ENCODE measurements at regions not wholly inside any gene's neighbourhood (a gene's known extent, or its start where the extent isn't known, plus 50 kb on each side); places are given as distances from the start of the nearest gene placed in this dataset.
"Not testable (repeated sequence)": the region's sequence is repeated elsewhere in the genome, so short reads cannot be mapped to it uniquely, and the experiment has no call there.

DNA sequence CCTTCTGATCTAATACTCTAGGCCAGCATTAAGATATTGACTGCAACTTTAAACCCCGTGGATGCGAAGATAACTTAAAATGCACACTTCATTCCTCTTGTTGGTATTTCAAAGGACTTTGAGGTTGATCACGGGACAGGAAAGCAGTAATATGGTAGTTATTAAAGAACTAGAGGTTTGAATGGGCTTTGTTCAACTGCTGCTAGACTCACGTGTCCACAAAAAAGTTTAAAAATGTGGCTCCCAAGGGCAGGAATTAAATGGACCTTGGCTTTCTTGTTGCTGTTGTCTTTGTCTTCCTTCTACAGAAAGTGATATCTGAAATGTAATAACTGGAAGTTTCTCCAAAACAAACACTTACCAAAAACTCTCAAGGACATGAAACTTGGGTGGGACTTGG lies 186.3 kb downstream of the XPNPEP1 start:
- H3K4me3 ChIP-seq = no peak overlapping the region
- POLR2A ChIA-PET = no interaction called here
- ATAC-seq (no peak), DNase-seq (ENCODE audit: low read depth in 1 of 2, low spot score in 1 of 2) (no peak), FAIRE-seq (no peak)
- no peak for TF ChIP-seq TP53 (CRISPR knock-in tag; IDR thresholded peaks at IDR 0.05)
- no peak for TF ChIP-seq FOXS1 (CRISPR knock-in tag; IDR thresholded peaks at IDR 0.05)
- TF ChIP-seq BHLHE40 (IDR thresholded peaks at IDR 0.05; ENCODE audit: low read depth, low read length) = no peak
- no peak for TF ChIP-seq RFX5 (IDR thresholded peaks at IDR 0.05)
- TF ChIP-seq, protein P1, sequence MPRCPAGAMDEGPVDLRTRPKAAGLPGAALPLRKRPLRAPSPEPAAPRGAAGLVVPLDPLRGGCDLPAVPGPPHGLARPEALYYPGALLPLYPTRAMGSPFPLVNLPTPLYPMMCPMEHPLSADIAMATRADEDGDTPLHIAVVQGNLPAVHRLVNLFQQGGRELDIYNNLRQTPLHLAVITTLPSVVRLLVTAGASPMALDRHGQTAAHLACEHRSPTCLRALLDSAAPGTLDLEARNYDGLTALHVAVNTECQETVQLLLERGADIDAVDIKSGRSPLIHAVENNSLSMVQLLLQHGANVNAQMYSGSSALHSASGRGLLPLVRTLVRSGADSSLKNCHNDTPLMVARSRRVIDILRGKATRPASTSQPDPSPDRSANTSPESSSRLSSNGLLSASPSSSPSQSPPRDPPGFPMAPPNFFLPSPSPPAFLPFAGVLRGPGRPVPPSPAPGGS (IDR thresholded peaks at IDR 0.05) = no peak
- no peak for TF ChIP-seq ZC3H11A (IDR thresholded peaks at IDR 0.05)
- TF ChIP-seq RNF2 (IDR thresholded peaks at IDR 0.05; ENCODE audit: borderline replicate concordance, low read depth) = no peak
- TF ChIP-seq, protein P2, sequence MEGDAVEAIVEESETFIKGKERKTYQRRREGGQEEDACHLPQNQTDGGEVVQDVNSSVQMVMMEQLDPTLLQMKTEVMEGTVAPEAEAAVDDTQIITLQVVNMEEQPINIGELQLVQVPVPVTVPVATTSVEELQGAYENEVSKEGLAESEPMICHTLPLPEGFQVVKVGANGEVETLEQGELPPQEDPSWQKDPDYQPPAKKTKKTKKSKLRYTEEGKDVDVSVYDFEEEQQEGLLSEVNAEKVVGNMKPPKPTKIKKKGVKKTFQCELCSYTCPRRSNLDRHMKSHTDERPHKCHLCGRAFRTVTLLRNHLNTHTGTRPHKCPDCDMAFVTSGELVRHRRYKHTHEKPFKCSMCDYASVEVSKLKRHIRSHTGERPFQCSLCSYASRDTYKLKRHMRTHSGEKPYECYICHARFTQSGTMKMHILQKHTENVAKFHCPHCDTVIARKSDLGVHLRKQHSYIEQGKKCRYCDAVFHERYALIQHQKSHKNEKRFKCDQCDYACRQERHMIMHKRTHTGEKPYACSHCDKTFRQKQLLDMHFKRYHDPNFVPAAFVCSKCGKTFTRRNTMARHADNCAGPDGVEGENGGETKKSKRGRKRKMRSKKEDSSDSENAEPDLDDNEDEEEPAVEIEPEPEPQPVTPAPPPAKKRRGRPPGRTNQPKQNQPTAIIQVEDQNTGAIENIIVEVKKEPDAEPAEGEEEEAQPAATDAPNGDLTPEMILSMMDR (IDR thresholded peaks at IDR 0.05) = no peak
- TF ChIP-seq HDAC2 (IDR thresholded peaks at IDR 0.05) = no peak
- no peak for TF ChIP-seq KDM1A (IDR thresholded peaks at IDR 0.05; ENCODE audit: low read depth)
- no peak overlapping the region for H3K4me2 ChIP-seq
- H3K4me1 ChIP-seq = no peaks in the 10 kb centered on the region
- CTCF ChIA-PET = no interaction called here
- under 1% methylated on average over 4 of the region's 4 CpGs for WGBS (ENCODE audit: missing lambda C conversion rate)
- H3K27ac ChIP-seq = no peak overlapping the region
- no peaks in the 10 kb centered on the region for H3K9me3 ChIP-seq

DNA sequence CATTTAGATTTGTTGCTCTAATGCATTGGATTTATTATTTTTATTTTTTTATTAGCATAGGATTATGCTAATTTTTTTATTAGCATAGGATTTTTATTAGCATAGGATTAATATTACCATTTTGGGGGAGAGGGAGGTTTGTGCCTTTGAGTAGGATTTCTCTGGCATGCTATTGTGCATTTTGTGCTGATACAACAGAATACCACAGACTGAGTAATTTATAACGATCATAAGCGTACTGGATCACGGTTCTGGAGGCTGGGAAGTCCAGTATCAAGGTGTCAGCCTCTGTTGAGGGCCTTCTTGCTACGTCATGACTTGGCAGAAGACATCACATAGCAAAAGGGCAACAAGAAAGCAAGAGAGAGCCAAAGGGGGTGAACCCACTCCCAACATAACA lies 187.5 kb downstream of the XPNPEP1 start:
- ChIA-PET POLR2A (no interaction called here), CTCF (interaction anchor here (1.0 kb wide), 1 partner anchor 37 kb away, joined by 3 read pairs; no protein-coding TSS in a partner anchor)
- TF ChIP-seq MAFK (IDR thresholded peaks at IDR 0.05; ENCODE audit: partially characterized antibody) = peak; percentile 57
- TF ChIP-seq, protein P3, sequence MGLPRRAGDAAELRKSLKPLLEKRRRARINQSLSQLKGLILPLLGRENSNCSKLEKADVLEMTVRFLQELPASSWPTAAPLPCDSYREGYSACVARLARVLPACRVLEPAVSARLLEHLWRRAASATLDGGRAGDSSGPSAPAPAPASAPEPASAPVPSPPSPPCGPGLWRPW (IDR thresholded peaks at IDR 0.05) = no peak
- Histone ChIP-seq H3K9me3 (no peaks in the 10 kb centered on the region), H3K4me1 (no peaks in the 10 kb centered on the region), H3K4me2 (no peak overlapping the region), H3K27ac (no peak overlapping the region), H3K4me3 (no peak overlapping the region)
- no peak for ATAC-seq
- no peak for FAIRE-seq
- 0% methylated on average over 4 of the region's 4 CpGs for WGBS (ENCODE audit: missing lambda C conversion rate)
- no peak for DNase-seq (ENCODE audit: low read depth in 1 of 2, low spot score in 1 of 2)

DNA sequence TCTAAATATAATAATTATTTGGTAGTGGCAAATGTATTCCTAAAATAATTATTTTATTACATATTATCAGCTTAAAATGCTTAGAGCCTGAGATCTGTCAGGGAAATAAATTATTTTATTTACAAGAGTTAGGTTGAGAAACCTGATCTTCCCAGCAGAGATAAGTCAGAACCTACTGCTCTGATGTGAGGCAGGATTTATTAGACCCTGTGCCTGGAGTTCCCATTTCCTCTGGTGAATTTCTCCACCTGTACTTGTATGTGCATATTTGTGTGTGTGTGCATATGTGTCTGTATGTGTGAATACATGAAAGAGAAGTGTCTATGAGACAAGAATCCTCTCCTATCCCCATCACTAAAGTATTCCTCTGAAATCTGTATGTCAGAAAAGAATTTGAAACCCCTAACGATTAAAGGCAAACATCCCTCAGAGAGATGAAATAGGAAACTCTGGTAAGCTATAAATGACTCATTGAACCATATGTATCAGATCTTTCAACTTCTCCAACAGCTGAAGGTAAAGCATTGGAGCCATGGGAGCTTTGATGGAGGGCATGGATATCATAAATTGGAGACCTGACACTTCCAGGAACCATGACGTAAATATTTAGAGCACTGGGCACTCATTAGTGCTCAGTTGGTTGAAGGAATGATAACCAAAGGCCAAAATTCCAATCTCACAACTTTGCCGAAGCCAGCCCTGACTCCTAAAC lies 190.9 kb downstream of the XPNPEP1 start:
- Histone ChIP-seq H3K27ac (no peak overlapping the region), H3K9me3 (no peaks in the 10 kb centered on the region), H3K4me3 (no peak overlapping the region), H3K4me2 (no peak overlapping the region), H3K4me1 (no peaks in the 10 kb centered on the region)
- ATAC-seq (no peak), FAIRE-seq (no peak), DNase-seq (ENCODE audit: low read depth in 1 of 2, low spot score in 1 of 2) (no peak)
- ChIA-PET POLR2A (no interaction called here), CTCF (no interaction called here)
- 11% methylated on average over 3 of the region's 3 CpGs for WGBS (ENCODE audit: missing lambda C conversion rate)
- TF ChIP-seq JUNB (IDR thresholded peaks at IDR 0.05) = no peak
- TF ChIP-seq FOSL2 (IDR thresholded peaks at IDR 0.05) = no peak
- no peak for TF ChIP-seq FOSL2 (CRISPR knock-in tag; IDR thresholded peaks at IDR 0.05)
- TF ChIP-seq KDM5A (IDR thresholded peaks at IDR 0.05) = no peak
- TF ChIP-seq SREBF2 (IDR thresholded peaks at IDR 0.05) = no peak
- TF ChIP-seq, protein P4, sequence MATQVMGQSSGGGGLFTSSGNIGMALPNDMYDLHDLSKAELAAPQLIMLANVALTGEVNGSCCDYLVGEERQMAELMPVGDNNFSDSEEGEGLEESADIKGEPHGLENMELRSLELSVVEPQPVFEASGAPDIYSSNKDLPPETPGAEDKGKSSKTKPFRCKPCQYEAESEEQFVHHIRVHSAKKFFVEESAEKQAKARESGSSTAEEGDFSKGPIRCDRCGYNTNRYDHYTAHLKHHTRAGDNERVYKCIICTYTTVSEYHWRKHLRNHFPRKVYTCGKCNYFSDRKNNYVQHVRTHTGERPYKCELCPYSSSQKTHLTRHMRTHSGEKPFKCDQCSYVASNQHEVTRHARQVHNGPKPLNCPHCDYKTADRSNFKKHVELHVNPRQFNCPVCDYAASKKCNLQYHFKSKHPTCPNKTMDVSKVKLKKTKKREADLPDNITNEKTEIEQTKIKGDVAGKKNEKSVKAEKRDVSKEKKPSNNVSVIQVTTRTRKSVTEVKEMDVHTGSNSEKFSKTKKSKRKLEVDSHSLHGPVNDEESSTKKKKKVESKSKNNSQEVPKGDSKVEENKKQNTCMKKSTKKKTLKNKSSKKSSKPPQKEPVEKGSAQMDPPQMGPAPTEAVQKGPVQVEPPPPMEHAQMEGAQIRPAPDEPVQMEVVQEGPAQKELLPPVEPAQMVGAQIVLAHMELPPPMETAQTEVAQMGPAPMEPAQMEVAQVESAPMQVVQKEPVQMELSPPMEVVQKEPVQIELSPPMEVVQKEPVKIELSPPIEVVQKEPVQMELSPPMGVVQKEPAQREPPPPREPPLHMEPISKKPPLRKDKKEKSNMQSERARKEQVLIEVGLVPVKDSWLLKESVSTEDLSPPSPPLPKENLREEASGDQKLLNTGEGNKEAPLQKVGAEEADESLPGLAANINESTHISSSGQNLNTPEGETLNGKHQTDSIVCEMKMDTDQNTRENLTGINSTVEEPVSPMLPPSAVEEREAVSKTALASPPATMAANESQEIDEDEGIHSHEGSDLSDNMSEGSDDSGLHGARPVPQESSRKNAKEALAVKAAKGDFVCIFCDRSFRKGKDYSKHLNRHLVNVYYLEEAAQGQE (IDR thresholded peaks at IDR 0.05) = no peak
- no peak for TF ChIP-seq JUN (IDR thresholded peaks at IDR 0.05)
- TF ChIP-seq CHD4 (IDR thresholded peaks at IDR 0.05; ENCODE audit: borderline replicate concordance) = no peak
- TF ChIP-seq RARB (CRISPR knock-in tag; IDR thresholded peaks at IDR 0.05) = no peak
- no peak for TF ChIP-seq NR3C1 (IDR thresholded peaks at IDR 0.05)
- no peak for TF ChIP-seq ZFP36 (IDR thresholded peaks at IDR 0.05; ENCODE audit: borderline replicate concordance, partially characterized antibody)
- no peak for TF ChIP-seq CHD2 (IDR thresholded peaks at IDR 0.05; ENCODE audit: low read length, partially characterized antibody)
- no peak for TF ChIP-seq HDAC2 (IDR thresholded peaks at IDR 0.05)
- TF ChIP-seq MAFK (IDR thresholded peaks at IDR 0.05; ENCODE audit: partially characterized antibody) = no peak
- TF ChIP-seq, protein P5, sequence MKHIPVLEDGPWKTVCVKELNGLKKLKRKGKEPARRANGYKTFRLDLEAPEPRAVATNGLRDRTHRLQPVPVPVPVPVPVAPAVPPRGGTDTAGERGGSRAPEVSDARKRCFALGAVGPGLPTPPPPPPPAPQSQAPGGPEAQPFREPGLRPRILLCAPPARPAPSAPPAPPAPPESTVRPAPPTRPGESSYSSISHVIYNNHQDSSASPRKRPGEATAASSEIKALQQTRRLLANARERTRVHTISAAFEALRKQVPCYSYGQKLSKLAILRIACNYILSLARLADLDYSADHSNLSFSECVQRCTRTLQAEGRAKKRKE (CRISPR knock-in tag; IDR thresholded peaks at IDR 0.05; ENCODE audit: low read depth) = no peak
- TF ChIP-seq HOXB13 (CRISPR knock-in tag; IDR thresholded peaks at IDR 0.05; ENCODE audit: low read depth) = no peak

DNA sequence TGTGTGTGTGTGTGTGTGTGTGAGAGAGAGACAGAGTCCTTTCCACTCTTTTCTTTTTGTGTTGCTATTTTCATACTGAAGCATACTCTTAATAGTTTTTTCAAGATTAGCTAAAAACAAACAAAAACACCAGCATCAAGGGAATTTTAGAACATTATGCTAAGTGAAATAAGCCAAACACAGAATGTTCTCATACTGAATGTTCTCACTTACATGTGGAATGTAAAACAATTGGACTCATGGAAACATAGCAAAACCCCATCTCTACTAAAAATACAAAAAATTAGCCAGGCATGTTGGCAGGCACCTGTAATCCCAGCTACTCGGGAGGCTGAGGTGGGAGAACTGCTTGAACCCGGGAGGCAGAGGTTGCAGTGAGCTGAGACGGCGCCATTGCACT lies 193.4 kb downstream of the XPNPEP1 start:
- CTCF ChIA-PET; H3K9me3 ChIP-seq; FAIRE-seq; DNase-seq (ENCODE audit: low read depth in 1 of 2, low spot score in 1 of 2); H3K4me1 ChIP-seq; H3K4me2 ChIP-seq; H3K27ac ChIP-seq; ATAC-seq; H3K4me3 ChIP-seq; POLR2A ChIA-PET: not testable (repeated sequence)
- 7% methylated on average over 4 of the region's 4 CpGs for WGBS (ENCODE audit: missing lambda C conversion rate)
